Stimulated activated CD8-positive, alpha-beta memory T cell treated with anti-CD3 and anti-CD28 coated beads, Interleukin-15, amount 100 ng/mL, for 1 hour (primary cell): ENCODE measurements at regions not wholly inside any gene's neighbourhood (a gene's known extent, or its start where the extent isn't known, plus 50 kb on each side); places are given as distances from the start of the nearest gene placed in this dataset.
"Not testable (repeated sequence)": the region's sequence is repeated elsewhere in the genome, so short reads cannot be mapped to it uniquely, and the experiment has no call there.

Experiments used
- DNase-seq: peaks from one replicate; pipeline ENCODE4 v3.0.0-alpha.2; 2020; ENCODE audit warnings: low read depth

- DNase-seq: no peak
Observed at GRCh38 chr4:104549736-104550135, 55.0 kb upstream of the CXXC4 start.

- DNase-seq: no peak
Observed at GRCh38 chr4:104559502-104559901, 64.8 kb upstream of the CXXC4 start.

- DNase-seq: no peak
Observed at GRCh38 chr4:104571341-104571740, 76.6 kb upstream of the CXXC4 start.

GRCh38 chr4:104574371-104574770 lies 79.7 kb upstream of the CXXC4 start:
- DNase-seq: no peak

- no peak for DNase-seq
Observed at GRCh38 chr4:104575278-104575677, 80.6 kb upstream of the CXXC4 start.

- no peak for DNase-seq
Observed at GRCh38 chr4:104577405-104577804, 82.7 kb upstream of the CXXC4 start.

- not testable (repeated sequence) for DNase-seq
Observed at GRCh38 chr4:104581476-104581875, 86.8 kb upstream of the CXXC4 start.

- DNase-seq: not testable (repeated sequence)
Observed at GRCh38 chr4:104582056-104582455, 87.4 kb upstream of the CXXC4 start.

GRCh38 chr4:104589264-104589868 lies 94.7 kb upstream of the CXXC4 start:
- no peak for DNase-seq

- DNase-seq: no peak
Observed at GRCh38 chr4:104591510-104591911, 96.8 kb upstream of the CXXC4 start.

- DNase-seq: no peak
Observed at GRCh38 chr4:104592183-104592582, 97.5 kb upstream of the CXXC4 start.

GRCh38 chr4:104593019-104593418 lies 98.3 kb upstream of the CXXC4 start:
- no peak for DNase-seq

- DNase-seq: no peak
Observed at GRCh38 chr4:104596189-104596588, 101.5 kb upstream of the CXXC4 start.

GRCh38 chr4:104615496-104615895 lies 120.8 kb upstream of the CXXC4 start:
- no peak for DNase-seq

GRCh38 chr4:104615926-104616325 lies 121.2 kb upstream of the CXXC4 start:
- DNase-seq: no peak

- DNase-seq: no peak
Observed at GRCh38 chr4:104616401-104616820, 121.7 kb upstream of the CXXC4 start.

GRCh38 chr4:104625706-104626105 lies 131.0 kb upstream of the CXXC4 start:
- DNase-seq: no peak

GRCh38 chr4:104629601-104630000 lies 134.9 kb upstream of the CXXC4 start:
- DNase-seq: no peak

GRCh38 chr4:104630272-104630671 lies 135.6 kb upstream of the CXXC4 start:
- no peak for DNase-seq

- no peak for DNase-seq
Observed at GRCh38 chr4:104631000-104631399, 136.3 kb upstream of the CXXC4 start.

- DNase-seq: no peak
Observed at GRCh38 chr4:104641418-104641817, 146.7 kb upstream of the CXXC4 start.

GRCh38 chr4:104642521-104642920 lies 147.8 kb upstream of the CXXC4 start:
- no peak for DNase-seq

GRCh38 chr4:104643805-104644204 lies 149.1 kb upstream of the CXXC4 start:
- no peak for DNase-seq

- DNase-seq: no peak
Observed at GRCh38 chr4:104649631-104650030, 154.9 kb upstream of the CXXC4 start.

- DNase-seq: not testable (repeated sequence)
Observed at GRCh38 chr4:104662269-104662668, 167.6 kb upstream of the CXXC4 start.
